ENCODE measurements at regions not wholly inside any gene's neighbourhood (a gene's known extent, or its start where the extent isn't known, plus 50 kb on each side); places are given as distances from the start of the nearest gene placed in this dataset. TPM values are rescaled to one million over a fixed set of nuclear protein-coding genes. Genes with fewer than 3 reads are reported as not detected.
A peak's percentile ranks its signal among the peaks of the same experiment; 100 is the strongest.

DNA sequence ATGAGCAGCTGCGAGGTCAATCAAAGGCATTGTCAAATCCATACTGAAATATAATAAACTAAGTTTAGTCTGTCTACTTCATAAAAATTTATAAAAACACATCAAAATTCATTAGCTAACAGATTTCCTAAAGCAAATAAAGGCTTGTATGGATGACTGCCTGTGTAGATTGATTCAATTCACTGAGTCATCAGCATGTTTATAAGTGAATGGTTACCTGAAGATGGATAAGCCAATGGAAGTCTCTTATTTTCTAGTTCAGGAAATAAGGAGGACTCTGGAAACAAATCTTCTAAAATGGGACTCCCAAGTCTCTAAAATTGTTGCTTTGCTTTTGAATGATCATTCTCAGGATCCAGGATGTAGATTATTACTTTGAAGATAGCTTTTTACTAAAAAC is 57.0 kb upstream of the HNRNPA3 start:
- TF ChIP-seq, protein P1, sequence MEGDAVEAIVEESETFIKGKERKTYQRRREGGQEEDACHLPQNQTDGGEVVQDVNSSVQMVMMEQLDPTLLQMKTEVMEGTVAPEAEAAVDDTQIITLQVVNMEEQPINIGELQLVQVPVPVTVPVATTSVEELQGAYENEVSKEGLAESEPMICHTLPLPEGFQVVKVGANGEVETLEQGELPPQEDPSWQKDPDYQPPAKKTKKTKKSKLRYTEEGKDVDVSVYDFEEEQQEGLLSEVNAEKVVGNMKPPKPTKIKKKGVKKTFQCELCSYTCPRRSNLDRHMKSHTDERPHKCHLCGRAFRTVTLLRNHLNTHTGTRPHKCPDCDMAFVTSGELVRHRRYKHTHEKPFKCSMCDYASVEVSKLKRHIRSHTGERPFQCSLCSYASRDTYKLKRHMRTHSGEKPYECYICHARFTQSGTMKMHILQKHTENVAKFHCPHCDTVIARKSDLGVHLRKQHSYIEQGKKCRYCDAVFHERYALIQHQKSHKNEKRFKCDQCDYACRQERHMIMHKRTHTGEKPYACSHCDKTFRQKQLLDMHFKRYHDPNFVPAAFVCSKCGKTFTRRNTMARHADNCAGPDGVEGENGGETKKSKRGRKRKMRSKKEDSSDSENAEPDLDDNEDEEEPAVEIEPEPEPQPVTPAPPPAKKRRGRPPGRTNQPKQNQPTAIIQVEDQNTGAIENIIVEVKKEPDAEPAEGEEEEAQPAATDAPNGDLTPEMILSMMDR (conservative IDR thresholded peaks at IDR 0.05; ENCODE audit: low read depth, low read length): no peak
- no peak for TF ChIP-seq EZH2 (IDR thresholded peaks at IDR 0.05; ENCODE audit: borderline replicate concordance, low read depth, low read length, poor library complexity, severe bottlenecking)
- Histone ChIP-seq H3K9me3 (ENCODE audit: low read depth, low read length, poor library complexity, severe bottlenecking) (no peaks in the 10 kb centered on the region), H3K4me1 (ENCODE audit: insufficient read depth, low read length, poor library complexity, severe bottlenecking) (peaks cover 16% of the 10 kb centered on the region), H3K4me3 (ENCODE audit: low read depth, low read length, poor library complexity, severe bottlenecking) (no peak overlapping the region), H3K36me3 (ENCODE audit: insufficient read depth, low read length, poor library complexity, severe bottlenecking) (no peaks in the 10 kb centered on the region), H3K27me3 (replicated peaks; ENCODE audit: insufficient read depth, low read depth, low read length, poor library complexity) (no peaks in the 10 kb centered on the region), H3K27ac (ENCODE audit: low read depth, low read length, poor library complexity, severe bottlenecking) (no peak overlapping the region)
- no peak for DNase-seq (ENCODE audit: low spot score)
- intact Hi-C loops (cut with micrococcal nuclease; ENCODE audit: unreplicated experiment): no loop called here
- ChIA-PET CTCF (interaction anchor here (0.8 kb wide), 1 partner anchor 9 kb away, joined by 4 read pairs; no protein-coding TSS in a partner anchor), POLR2A (ENCODE audit: low non-redundant PET) (no interaction called here)
- BruUV-seq (replicated peaks): no TSS peak

DNA sequence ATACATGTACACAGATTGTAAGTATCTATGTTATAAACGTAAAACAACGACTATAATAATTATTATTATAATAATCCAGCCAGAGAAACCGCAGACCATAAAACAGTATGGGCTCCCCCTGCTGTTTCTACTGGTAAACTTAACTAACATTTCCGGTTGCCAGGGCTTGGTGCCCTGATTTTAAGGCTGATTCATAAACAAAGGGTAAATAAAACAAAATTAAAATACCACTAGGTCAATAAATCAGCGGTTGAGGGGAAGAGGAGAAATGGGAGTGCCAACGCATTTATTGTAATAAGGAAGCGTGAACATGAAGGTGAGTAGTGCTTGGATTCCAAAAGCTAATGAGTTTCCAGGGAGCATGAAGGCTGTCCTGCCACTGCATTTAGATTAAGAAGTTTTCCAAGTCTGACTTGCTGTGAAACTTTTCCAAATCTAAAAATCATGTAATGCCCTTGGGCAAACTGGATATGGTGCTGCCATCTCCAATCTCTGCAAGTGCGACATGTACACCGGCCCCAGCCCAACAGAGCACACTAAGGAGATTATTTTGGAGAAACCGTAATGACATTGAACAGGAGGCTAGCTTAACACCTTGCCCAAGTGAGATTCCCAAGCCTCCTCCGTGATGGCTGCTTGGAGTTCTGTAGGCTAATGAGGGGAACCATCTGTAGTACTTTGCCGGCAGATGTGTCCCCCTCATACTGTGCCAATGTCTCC is 50.7 kb upstream of the HNRNPA3 start:
- intact Hi-C loops (cut with micrococcal nuclease; ENCODE audit: unreplicated experiment): loop anchor here (5.0 to 10.0 kb wide), 4 partner anchors 103 to 1035 kb away; partner anchors contain the start of genes HOXD8 and NFE2L2
- H3K27ac ChIP-seq (ENCODE audit: low read depth, low read length, poor library complexity, severe bottlenecking): no peak overlapping the region
- H3K4me3 ChIP-seq (ENCODE audit: low read depth, low read length, poor library complexity, severe bottlenecking): no peak overlapping the region
- H3K9me3 ChIP-seq (ENCODE audit: low read depth, low read length, poor library complexity, severe bottlenecking): no peaks in the 10 kb centered on the region
- DNase-seq (ENCODE audit: low spot score): peak; percentile 71
- TF ChIP-seq, protein P1 (conservative IDR thresholded peaks at IDR 0.05; ENCODE audit: low read depth, low read length): peak; percentile 77
- TF ChIP-seq EZH2 (IDR thresholded peaks at IDR 0.05; ENCODE audit: borderline replicate concordance, low read depth, low read length, poor library complexity, severe bottlenecking): no peak
- no peaks in the 10 kb centered on the region for H3K27me3 ChIP-seq (replicated peaks; ENCODE audit: insufficient read depth, low read depth, low read length, poor library complexity)
- ChIA-PET CTCF (interaction anchor here (1.2 kb wide), 1 partner anchor 13 kb away, joined by 5 read pairs; no protein-coding TSS in a partner anchor), POLR2A (ENCODE audit: low non-redundant PET) (no interaction called here)
- no TSS peak for BruUV-seq (replicated peaks)
- no peaks in the 10 kb centered on the region for H3K36me3 ChIP-seq (ENCODE audit: insufficient read depth, low read length, poor library complexity, severe bottlenecking)
- peaks cover 48% of the 10 kb centered on the region for H3K4me1 ChIP-seq (ENCODE audit: insufficient read depth, low read length, poor library complexity, severe bottlenecking)

Small RNAs in the stretch of these regions (microRNA-seq; reads per million reads assigned to microRNA genes)
- gene MIR1246: not detected
